Mucosa of descending colon (tissue), 3 donors: ENCODE measurements at regions not wholly inside any gene's neighbourhood (a gene's known extent, or its start where the extent isn't known, plus 50 kb on each side); places are given as distances from the start of the nearest gene placed in this dataset.

Source experiments
- ATAC-seq: fragments of 200-7000 bp; cut with Tn5 transposase; one replicate; pipeline ENCODE4 v1.9.1; 2020; ENCODE audit warnings: mild to moderate bottlenecking, moderate library complexity
- DNase-seq, 3 donors: peaks; one replicate each; pipeline ENCODE4 v3.0.0-alpha.2; 2020
- H3K36me3 ChIP-seq: fragments of 200-600 bp; one replicate; pipeline ENCODE4 v1.8.0; 2021; ENCODE audit warnings: low read depth, mild to moderate bottlenecking
- H3K4me1 ChIP-seq: fragments of 200-600 bp; one replicate; pipeline ENCODE4 v1.8.0; 2021; ENCODE audit warnings: low read depth, mild to moderate bottlenecking
- H3K4me3 ChIP-seq: fragments of 200-600 bp; one replicate; pipeline ENCODE4 v1.8.0; 2021; ENCODE audit warnings: mild to moderate bottlenecking
- H3K9me3 ChIP-seq: fragments of 200-600 bp; one replicate; pipeline ENCODE4 v1.8.0; 2021; ENCODE audit warnings: mild to moderate bottlenecking
- CTCF ChIP-seq: fragments of 200-600 bp; IDR thresholded peaks from one replicate; pipeline ENCODE4 v1.8.0; 2022; ENCODE audit warnings: antibody characterized with exemption, mild to moderate bottlenecking
- intact Hi-C, 2 donors: fragments of 100-400 bp; cut with DNase I in 1 of 2; cut with micrococcal nuclease in 1 of 2; formaldehyde crosslinking; loops; one replicate each; pipeline versions ENCODE4 v1.11.0 to v1.11.1; 2022; cut with DNase I, micrococcal nuclease
- donor health status: DM: no; HTN: no; CAD: no; lungs with moderate emphysema.
- donor health status: DM: no; HTN: no; CAD: no.
- donor health status: DM: no; HTN: yes; CAD: no.

- ATAC-seq (no peak), DNase-seq (no peak)
- no peak for TF ChIP-seq CTCF
- no peaks in the 10 kb centered on the region for H3K36me3 ChIP-seq
- no peaks in the 10 kb centered on the region for H3K9me3 ChIP-seq
- peaks cover 34% of the 10 kb centered on the region for H3K4me1 ChIP-seq
- no peak overlapping the region for H3K4me3 ChIP-seq
- intact Hi-C loops: no loop called here
Observed at GRCh38 chr17:77462553-77463497, 322.1 kb downstream of the SEC14L1 start.

GRCh38 chr17:77464988-77465357, 324.2 kb downstream of the SEC14L1 start:
- Histone ChIP-seq H3K36me3 (no peaks in the 10 kb centered on the region), H3K9me3 (no peaks in the 10 kb centered on the region), H3K4me1 (peaks cover 27% of the 10 kb centered on the region), H3K4me3 (no peak overlapping the region)
- DNase-seq (no peak), ATAC-seq (no peak)
- intact Hi-C loops: no loop called here
- no peak for TF ChIP-seq CTCF

GRCh38 chr17:77465358-77466041, 324.7 kb downstream of the SEC14L1 start:
- peaks cover 21% of the 10 kb centered on the region for H3K4me1 ChIP-seq
- intact Hi-C loops: no loop called here
- peak; percentile 79 for ATAC-seq

GRCh38 chr17:77466140-77466539, 325.4 kb downstream of the SEC14L1 start:
- TF ChIP-seq CTCF: no peak
- DNase-seq: no peak
- peaks cover 20% of the 10 kb centered on the region for H3K4me1 ChIP-seq
- H3K9me3 ChIP-seq: no peaks in the 10 kb centered on the region
- H3K4me3 ChIP-seq: no peak overlapping the region
- intact Hi-C loops: no loop called here
- H3K36me3 ChIP-seq: no peaks in the 10 kb centered on the region
- ATAC-seq: peak; percentile 7

More at GRCh38 chr17:77465358-77466041, 324.7 kb downstream of the SEC14L1 start:
- H3K36me3 ChIP-seq: no peaks in the 10 kb centered on the region
- no peak overlapping the region for H3K4me3 ChIP-seq
- H3K9me3 ChIP-seq: no peaks in the 10 kb centered on the region
- DNase-seq: peak; percentile 61 to 82 (median 67)
- no peak for TF ChIP-seq CTCF

GRCh38 chr17:77466596-77467223, 325.9 kb downstream of the SEC14L1 start:
- no peak for TF ChIP-seq CTCF
- H3K4me3 ChIP-seq: no peak overlapping the region
- no peaks in the 10 kb centered on the region for H3K36me3 ChIP-seq
- intact Hi-C loops: no loop called here
- H3K4me1 ChIP-seq: peaks cover 20% of the 10 kb centered on the region
- no peaks in the 10 kb centered on the region for H3K9me3 ChIP-seq
- no peak for DNase-seq
- no peak for ATAC-seq
